Tibial nerve (tissue), 4 donors: ENCODE measurements at regions not wholly inside any gene's neighbourhood (a gene's known extent, or its start where the extent isn't known, plus 50 kb on each side); places are given as distances from the start of the nearest gene placed in this dataset.

Experiments used
- EP300 ChIP-seq, 2 donors: sonication (generic); formaldehyde crosslinking; IDR thresholded peaks; one replicate each; pipeline ENCODE4 v1.6.1; 2017; ENCODE audit warnings: antibody characterized with exemption in 2 of 2, mild to moderate bottlenecking in 1 of 2
- POLR2A ChIP-seq, 2 donors: fragments of 450-650 bp; IDR thresholded peaks; one replicate each; pipeline ENCODE4 v1.6.1; 2017; ENCODE audit warnings: antibody characterized with exemption in 2 of 2, mild to moderate bottlenecking in 2 of 2, moderate library complexity in 2 of 2
- TF ChIP-seq, protein P1 (sequence below), 5 experiments: fragments of 200-600 bp in 3 of 5; fragments of 450-650 bp in 2 of 5; sonication (generic) in 3 of 5; IDR thresholded peaks; one replicate each; pipeline ENCODE4 v1.5.1; 2016 to 2019; ENCODE audit warnings: antibody characterized with exemption in 5 of 5, mild to moderate bottlenecking in 3 of 5, moderate library complexity in 2 of 5

DNA sequence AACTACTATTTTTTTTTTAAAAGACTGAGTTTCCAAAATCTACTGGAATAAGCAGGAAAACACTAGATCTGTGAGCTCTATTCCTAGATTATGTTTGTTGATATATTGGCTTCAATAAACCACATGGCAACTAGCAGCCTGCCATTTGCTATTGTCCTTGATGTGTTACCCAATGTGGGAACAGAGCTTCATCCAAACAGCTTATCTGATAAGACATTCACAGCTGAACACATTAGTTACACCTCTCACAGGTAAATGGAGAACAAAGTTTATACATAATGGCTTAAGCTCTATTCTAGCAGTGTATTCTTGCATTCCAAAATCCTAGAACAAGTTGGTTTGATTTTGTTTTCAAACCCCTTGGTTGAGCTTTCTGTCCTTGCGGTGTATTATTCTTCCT is 642.1 kb downstream of the TLE1 start:
- TF ChIP-seq, protein P1, sequence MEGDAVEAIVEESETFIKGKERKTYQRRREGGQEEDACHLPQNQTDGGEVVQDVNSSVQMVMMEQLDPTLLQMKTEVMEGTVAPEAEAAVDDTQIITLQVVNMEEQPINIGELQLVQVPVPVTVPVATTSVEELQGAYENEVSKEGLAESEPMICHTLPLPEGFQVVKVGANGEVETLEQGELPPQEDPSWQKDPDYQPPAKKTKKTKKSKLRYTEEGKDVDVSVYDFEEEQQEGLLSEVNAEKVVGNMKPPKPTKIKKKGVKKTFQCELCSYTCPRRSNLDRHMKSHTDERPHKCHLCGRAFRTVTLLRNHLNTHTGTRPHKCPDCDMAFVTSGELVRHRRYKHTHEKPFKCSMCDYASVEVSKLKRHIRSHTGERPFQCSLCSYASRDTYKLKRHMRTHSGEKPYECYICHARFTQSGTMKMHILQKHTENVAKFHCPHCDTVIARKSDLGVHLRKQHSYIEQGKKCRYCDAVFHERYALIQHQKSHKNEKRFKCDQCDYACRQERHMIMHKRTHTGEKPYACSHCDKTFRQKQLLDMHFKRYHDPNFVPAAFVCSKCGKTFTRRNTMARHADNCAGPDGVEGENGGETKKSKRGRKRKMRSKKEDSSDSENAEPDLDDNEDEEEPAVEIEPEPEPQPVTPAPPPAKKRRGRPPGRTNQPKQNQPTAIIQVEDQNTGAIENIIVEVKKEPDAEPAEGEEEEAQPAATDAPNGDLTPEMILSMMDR (IDR thresholded peaks at IDR 0.05): no peak
- no peak for TF ChIP-seq EP300 (IDR thresholded peaks at IDR 0.05)
- no peak for TF ChIP-seq POLR2A (IDR thresholded peaks at IDR 0.05)
